ENCODE measurements at regions not wholly inside any gene's neighbourhood (a gene's known extent, or its start where the extent isn't known, plus 50 kb on each side); places are given as distances from the start of the nearest gene placed in this dataset.

DNA sequence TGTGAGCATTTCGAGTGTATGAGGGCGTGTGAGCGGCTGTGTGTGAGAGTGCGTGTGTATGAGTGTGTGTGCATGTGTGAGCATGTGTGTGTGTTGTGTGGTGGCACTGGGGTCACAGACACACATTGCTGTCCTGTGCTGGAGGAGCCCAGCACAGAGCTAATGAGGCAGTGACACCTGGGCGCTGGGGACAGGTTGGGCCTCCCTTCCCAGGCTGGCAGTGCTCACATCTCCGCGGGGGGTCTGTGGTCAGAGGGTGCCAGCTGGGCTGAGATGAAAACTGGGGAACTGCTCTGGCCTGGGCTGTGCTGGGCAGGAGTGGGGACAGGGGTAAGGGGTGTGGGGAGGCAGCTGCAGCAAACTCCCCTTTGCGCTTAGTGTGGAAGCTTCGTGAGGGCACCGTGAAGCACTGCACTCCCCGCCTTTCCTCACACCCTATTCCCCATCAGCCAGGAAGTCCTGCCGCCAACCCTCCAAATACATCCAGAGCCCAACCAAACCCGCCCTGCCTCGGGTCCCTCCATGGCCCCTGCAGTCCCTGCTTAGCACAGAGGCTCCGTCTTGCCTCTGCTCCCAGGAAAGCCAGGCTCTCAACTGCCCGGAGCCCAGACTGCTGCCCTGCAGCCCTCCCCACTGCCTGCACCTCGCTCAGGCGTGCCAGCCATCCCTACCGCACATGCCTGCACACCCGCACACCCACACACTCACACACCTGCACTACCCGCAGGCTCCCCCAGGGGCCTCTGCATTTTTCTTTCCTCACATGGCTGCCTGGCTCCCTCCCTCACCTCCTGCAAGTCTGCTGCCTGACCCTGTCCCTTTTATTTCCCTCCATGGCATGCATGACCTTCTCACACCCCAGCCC is 62.0 kb upstream of the THY1 start:
- H3K9me3 ChIP-seq (ENCODE audit: low read depth, low read length): no peaks in the 10 kb centered on the region
- no peak overlapping the region for H3K27ac ChIP-seq
- no peak for TF ChIP-seq FOXP2 (optimal IDR thresholded peaks at IDR 0.05; ENCODE audit: control extremely low read depth, extremely low read length, insufficient read depth)
- TF ChIP-seq EZH2 (IDR thresholded peaks at IDR 0.05): no peak
- no peak for TF ChIP-seq POLR2AphosphoS5 (IDR thresholded peaks at IDR 0.05; ENCODE audit: borderline replicate concordance, low read depth, low read length)
- H3K4me3 ChIP-seq: no peak overlapping the region
- no peak for DNase-seq (ENCODE audit: low read depth, low spot score)
- H3K9ac ChIP-seq (ENCODE audit: insufficient read length): no peak overlapping the region
- H3K36me3 ChIP-seq (ENCODE audit: insufficient read depth, low read length): no peaks in the 10 kb centered on the region

DNA sequence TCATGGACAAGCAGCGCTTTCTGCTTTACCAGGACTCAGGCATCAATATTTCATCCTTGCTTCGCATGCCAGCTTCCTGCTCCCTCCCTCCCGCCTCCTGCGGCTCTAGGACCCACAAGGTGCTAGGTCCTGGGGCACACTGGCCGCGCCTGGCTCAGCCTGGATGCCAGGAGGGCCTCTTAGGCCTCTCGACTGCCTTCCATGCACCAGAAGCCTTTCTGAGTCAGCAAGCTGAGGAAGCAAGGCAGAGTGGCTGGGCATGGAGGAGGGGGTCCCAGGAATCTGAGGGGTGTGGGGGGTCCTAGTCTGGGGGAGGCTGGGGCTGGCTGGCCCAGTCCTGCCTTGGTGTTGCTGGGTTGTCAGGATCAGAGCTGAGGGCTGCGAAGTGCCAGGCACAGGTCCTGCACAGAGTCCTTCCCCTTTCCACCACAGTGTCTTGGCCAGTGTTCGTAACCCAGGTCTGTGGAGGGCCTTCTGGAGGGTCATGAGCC is 61.0 kb upstream of the THY1 start:
- Histone ChIP-seq H3K9me3 (ENCODE audit: low read depth, low read length) (no peaks in the 10 kb centered on the region), H3K4me3 (no peak overlapping the region), H3K9ac (ENCODE audit: insufficient read length) (no peak overlapping the region), H3K27ac (no peak overlapping the region), H3K36me3 (ENCODE audit: insufficient read depth, low read length) (no peaks in the 10 kb centered on the region)
- TF ChIP-seq POLR2AphosphoS5 (IDR thresholded peaks at IDR 0.05; ENCODE audit: borderline replicate concordance, low read depth, low read length) (no peak), FOXP2 (optimal IDR thresholded peaks at IDR 0.05; ENCODE audit: control extremely low read depth, extremely low read length, insufficient read depth) (no peak), EZH2 (IDR thresholded peaks at IDR 0.05) (no peak)
- no peak for DNase-seq (ENCODE audit: low read depth, low spot score)

DNA sequence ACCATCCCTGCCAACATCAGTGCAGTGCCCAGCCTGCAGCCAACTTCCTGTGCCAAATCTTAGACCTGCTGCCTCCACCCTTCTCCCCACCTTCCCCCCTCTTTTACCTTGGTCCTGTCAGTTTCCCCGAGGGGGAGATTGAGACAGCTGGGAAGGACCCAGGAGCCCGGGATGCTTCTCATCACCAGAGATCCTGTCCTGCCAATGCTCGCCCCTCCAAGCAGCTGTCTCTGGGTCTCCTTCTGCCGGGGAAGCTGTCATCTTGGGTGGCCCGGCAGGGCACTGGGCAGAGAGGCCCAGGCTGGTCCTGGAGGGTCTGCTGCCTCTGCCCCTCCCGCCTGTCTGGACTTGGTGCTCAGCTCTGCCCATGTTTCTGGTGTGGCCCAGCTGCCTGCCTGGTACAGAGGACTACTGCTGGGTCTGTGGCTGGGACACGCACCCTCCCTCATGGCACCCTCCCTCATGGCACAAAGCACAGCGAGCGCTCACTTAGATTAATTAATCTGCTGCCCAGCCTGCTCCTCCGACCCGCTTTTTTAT is 60.4 kb upstream of the THY1 start:
- Histone ChIP-seq H3K9ac (ENCODE audit: insufficient read length) (no peak overlapping the region), H3K9me3 (ENCODE audit: low read depth, low read length) (no peaks in the 10 kb centered on the region), H3K36me3 (ENCODE audit: insufficient read depth, low read length) (no peaks in the 10 kb centered on the region), H3K27ac (no peak overlapping the region), H3K4me3 (no peak overlapping the region)
- TF ChIP-seq FOXP2 (optimal IDR thresholded peaks at IDR 0.05; ENCODE audit: control extremely low read depth, extremely low read length, insufficient read depth) (no peak), EZH2 (IDR thresholded peaks at IDR 0.05) (no peak), POLR2AphosphoS5 (IDR thresholded peaks at IDR 0.05; ENCODE audit: borderline replicate concordance, low read depth, low read length) (no peak)
- no peak for DNase-seq (ENCODE audit: low read depth, low spot score)

DNA sequence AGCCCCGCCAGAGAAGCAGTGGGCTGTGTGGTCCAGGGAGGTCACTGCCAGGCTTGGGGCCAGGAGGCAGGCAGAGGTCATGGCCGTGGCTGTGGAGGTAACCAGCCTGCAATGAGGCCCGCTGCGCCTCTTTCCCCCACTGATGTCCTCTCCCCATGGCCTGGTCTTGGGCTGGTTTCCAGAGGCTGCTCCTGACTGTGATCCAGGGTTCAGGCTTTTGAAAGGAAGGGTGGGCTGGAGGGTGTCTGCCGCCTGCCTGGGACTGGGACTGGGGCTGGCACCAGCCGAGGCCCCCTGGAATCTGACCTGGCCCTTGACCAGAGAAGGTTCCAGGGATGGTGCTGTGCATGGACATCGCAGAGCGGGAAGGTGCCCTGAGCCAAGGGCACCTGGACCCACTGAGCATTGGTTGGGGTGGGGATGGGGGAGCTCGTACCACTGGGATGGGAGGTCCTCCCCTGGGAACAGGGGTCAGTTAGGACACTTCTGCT is 59.6 kb upstream of the THY1 start:
- no peak for DNase-seq (ENCODE audit: low read depth, low spot score)
- no peak overlapping the region for H3K9ac ChIP-seq (ENCODE audit: insufficient read length)
- H3K27ac ChIP-seq: no peak overlapping the region
- H3K36me3 ChIP-seq (ENCODE audit: insufficient read depth, low read length): no peaks in the 10 kb centered on the region
- H3K9me3 ChIP-seq (ENCODE audit: low read depth, low read length): no peaks in the 10 kb centered on the region
- TF ChIP-seq FOXP2 (optimal IDR thresholded peaks at IDR 0.05; ENCODE audit: control extremely low read depth, extremely low read length, insufficient read depth) (no peak), EZH2 (IDR thresholded peaks at IDR 0.05) (no peak), POLR2AphosphoS5 (IDR thresholded peaks at IDR 0.05; ENCODE audit: borderline replicate concordance, low read depth, low read length) (no peak)
- no peak overlapping the region for H3K4me3 ChIP-seq

DNA sequence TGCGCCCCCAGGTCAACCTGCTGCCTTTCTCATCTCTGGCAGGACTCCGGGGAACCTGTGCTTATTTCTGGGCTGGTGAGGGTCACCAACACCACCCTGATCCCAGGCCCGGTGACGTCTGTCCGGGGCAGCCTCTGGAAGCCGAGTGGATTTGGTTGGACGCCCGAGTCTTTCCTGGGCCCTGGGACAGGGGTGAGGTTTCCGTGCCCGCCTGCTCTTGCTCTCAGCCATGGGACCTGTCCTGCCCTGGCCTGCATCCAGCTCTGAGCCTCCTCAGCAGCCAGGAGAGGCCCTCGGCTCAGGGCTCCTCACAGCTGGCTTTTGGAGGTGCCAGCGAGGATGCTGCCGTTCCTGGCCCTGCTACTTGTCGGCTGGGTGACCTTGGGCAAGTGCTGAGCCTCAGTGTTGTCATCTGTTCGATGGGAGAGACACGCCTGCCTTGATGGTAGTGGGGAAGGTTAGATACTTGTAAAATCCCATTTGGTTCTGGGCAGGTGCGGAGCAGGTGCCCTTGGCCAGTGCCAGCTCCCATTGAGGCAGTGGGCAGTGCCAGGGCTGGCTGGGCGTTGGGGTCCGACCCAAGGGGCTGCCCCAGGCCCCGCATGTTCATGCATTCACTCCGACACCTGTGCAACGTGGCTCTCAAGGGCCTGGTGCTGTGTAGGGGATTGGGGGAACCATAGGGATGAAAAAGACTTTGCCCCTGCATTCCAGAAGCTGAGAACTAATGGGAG is 58.9 kb upstream of the THY1 start:
- Histone ChIP-seq H3K4me3 (no peak overlapping the region), H3K9ac (ENCODE audit: insufficient read length) (no peak overlapping the region)
- no peak for TF ChIP-seq EZH2 (IDR thresholded peaks at IDR 0.05)
- no peak for TF ChIP-seq FOXP2 (optimal IDR thresholded peaks at IDR 0.05; ENCODE audit: control extremely low read depth, extremely low read length, insufficient read depth)
- no peak for TF ChIP-seq POLR2AphosphoS5 (IDR thresholded peaks at IDR 0.05; ENCODE audit: borderline replicate concordance, low read depth, low read length)

DNA sequence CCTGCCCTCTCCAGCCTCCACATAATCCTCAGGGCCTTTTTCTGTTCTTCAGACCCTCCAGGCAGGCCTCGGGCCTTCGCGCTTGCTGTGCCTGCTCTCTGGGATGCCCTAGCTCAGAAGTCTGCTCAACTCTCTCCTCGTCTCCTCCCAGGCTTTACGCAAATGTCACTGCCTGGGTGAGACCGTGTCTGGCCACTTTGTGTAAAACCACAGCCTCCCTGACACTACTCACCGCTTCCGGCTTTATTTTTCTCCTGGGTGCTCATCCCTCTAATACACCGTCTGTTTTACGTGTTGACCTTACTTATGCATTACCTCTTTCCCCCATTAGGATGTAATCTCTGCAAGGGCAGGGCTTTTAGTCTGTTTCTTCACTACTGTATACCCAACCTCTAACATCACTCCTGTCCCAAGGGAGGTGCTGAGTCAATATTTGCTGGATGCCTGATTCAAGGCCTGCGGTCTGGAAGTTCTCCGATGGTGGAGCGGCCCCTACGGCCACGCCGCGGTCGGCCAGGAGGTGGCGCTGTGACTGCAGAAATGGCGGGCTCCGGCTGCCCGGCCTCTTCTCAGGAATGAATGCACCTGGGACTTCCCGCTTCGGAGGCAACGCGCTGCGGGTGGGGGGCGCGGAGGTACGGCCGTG is 58.2 kb upstream of the THY1 start:
- no peak overlapping the region for H3K27ac ChIP-seq
- H3K36me3 ChIP-seq (ENCODE audit: insufficient read depth, low read length): no peaks in the 10 kb centered on the region
- no peak for DNase-seq (ENCODE audit: low read depth, low spot score)
- TF ChIP-seq POLR2AphosphoS5 (IDR thresholded peaks at IDR 0.05; ENCODE audit: borderline replicate concordance, low read depth, low read length): no peak
- no peak for TF ChIP-seq EZH2 (IDR thresholded peaks at IDR 0.05)
- TF ChIP-seq FOXP2 (optimal IDR thresholded peaks at IDR 0.05; ENCODE audit: control extremely low read depth, extremely low read length, insufficient read depth): no peak
- H3K4me3 ChIP-seq: no peak overlapping the region
- no peak overlapping the region for H3K9ac ChIP-seq (ENCODE audit: insufficient read length)
- no peaks in the 10 kb centered on the region for H3K9me3 ChIP-seq (ENCODE audit: low read depth, low read length)

More for the DNA sequence above, 58.9 kb upstream of the THY1 start:
- H3K36me3 ChIP-seq (ENCODE audit: insufficient read depth, low read length): no peaks in the 10 kb centered on the region
- H3K27ac ChIP-seq: no peak overlapping the region
- DNase-seq (ENCODE audit: low read depth, low spot score): no peak
- H3K9me3 ChIP-seq (ENCODE audit: low read depth, low read length): no peaks in the 10 kb centered on the region

DNA sequence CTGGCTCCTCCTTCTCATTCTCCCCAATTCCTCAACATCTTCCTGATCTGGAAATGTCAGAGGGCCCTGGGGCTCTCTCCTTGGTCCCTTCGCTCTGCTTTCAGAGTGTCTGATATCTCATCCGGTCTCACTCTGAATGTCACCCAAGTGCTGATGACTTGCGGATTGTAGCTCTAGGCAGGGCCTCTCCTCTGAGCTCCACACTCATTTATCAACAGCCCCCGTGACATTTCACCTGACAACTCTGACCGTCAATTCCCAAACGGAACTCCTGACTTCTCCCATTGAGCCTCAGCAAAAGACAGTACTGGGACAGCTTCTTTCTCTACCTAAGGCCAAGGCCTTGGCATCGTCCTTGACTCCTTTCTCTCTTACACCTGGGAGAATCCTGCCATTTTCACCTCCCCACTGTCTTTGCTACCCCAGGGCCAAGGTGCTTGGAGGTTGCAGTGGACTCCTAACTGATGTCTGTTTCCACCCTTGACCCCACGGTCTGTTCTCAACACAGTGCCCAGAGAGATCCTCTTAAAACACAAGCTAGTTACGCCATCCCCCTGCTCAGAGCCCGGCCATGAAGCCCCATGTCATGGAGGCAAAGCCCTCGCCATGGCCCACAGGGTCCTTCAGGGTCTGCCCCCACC is 57.5 kb upstream of the THY1 start:
- H3K4me3 ChIP-seq: no peak overlapping the region
- no peak overlapping the region for H3K27ac ChIP-seq
- DNase-seq (ENCODE audit: low read depth, low spot score): no peak
- H3K36me3 ChIP-seq (ENCODE audit: insufficient read depth, low read length): no peaks in the 10 kb centered on the region
- no peak for TF ChIP-seq FOXP2 (optimal IDR thresholded peaks at IDR 0.05; ENCODE audit: control extremely low read depth, extremely low read length, insufficient read depth)
- TF ChIP-seq EZH2 (IDR thresholded peaks at IDR 0.05): no peak
- no peak for TF ChIP-seq POLR2AphosphoS5 (IDR thresholded peaks at IDR 0.05; ENCODE audit: borderline replicate concordance, low read depth, low read length)
- no peaks in the 10 kb centered on the region for H3K9me3 ChIP-seq (ENCODE audit: low read depth, low read length)
- no peak overlapping the region for H3K9ac ChIP-seq (ENCODE audit: insufficient read length)

Measured in SK-N-MC (cell line).